Calu3 (cell line): ENCODE measurements at regions not wholly inside any gene's neighbourhood (a gene's known extent, or its start where the extent isn't known, plus 50 kb on each side); places are given as distances from the start of the nearest gene placed in this dataset.

Experiments
- BruUV-seq: library from RNA; stranded (reverse); fragments of 400-500 nt; replicated peaks from 2 replicates; lab custom pipeline; 2021; lab: Mats Ljungman, UMichigan
- CTCF ChIA-PET: fragments of 300-600 bp; sonication (Branson Sonifier 250); formaldehyde crosslinking; loops from one replicate; lab custom pipeline; 2022; ENCODE audit warnings: antibody characterized with exemption; lab: Charles Lee
- DNase-seq: peaks from one replicate; pipeline ENCODE4 v3.0.0; 2022
- H3K27ac Mint-ChIP-seq: one replicate; pipeline ENCODE4 v1.8.0; 2022; ENCODE audit warnings: mixed read lengths; ENCODE audit not compliant: unreplicated experiment
- H3K27me3 Mint-ChIP-seq: one replicate; pipeline ENCODE4 v1.8.0; 2022; ENCODE audit warnings: mixed read lengths; ENCODE audit not compliant: unreplicated experiment
- H3K36me3 Mint-ChIP-seq: one replicate; pipeline ENCODE4 v1.8.0; 2022; ENCODE audit warnings: mild to moderate bottlenecking, moderate library complexity, mixed read lengths; ENCODE audit not compliant: insufficient read depth, unreplicated experiment
- H3K4me1 Mint-ChIP-seq: one replicate; pipeline ENCODE4 v1.8.0; 2022; ENCODE audit warnings: mild to moderate bottlenecking, low read depth, mixed read lengths; ENCODE audit not compliant: unreplicated experiment
- H3K4me3 Mint-ChIP-seq: one replicate; pipeline ENCODE4 v1.8.0; 2022; ENCODE audit warnings: mild to moderate bottlenecking, low read depth, moderate library complexity, mixed read lengths; ENCODE audit not compliant: unreplicated experiment
- H3K9me3 Mint-ChIP-seq: one replicate; pipeline ENCODE4 v1.8.0; 2022; ENCODE audit warnings: low read depth, mixed read lengths; ENCODE audit not compliant: unreplicated experiment
- CTCF ChIP-seq: fragments of 200-600 bp; IDR thresholded peaks from one replicate; pipeline ENCODE4 v1.8.0; 2022; ENCODE audit warnings: antibody characterized with exemption; ENCODE audit not compliant: unreplicated experiment
- intact Hi-C: fragments of 100-400 bp; cut with micrococcal nuclease; formaldehyde crosslinking; loops from one replicate; pipeline ENCODE4 v1.10.0; 2022; ENCODE audit not compliant: unreplicated experiment

GRCh38 chr2:147469471-147469870 lies 375.4 kb upstream of the ACVR2A start:
- Mint-ChIP-seq H3K4me3 (no peak overlapping the region), H3K9me3 (no peaks in the 10 kb centered on the region), H3K36me3 (no peaks in the 10 kb centered on the region), H3K4me1 (peaks cover 7% of the 10 kb centered on the region), H3K27me3 (no peaks in the 10 kb centered on the region), H3K27ac (no peak overlapping the region)
- CTCF ChIA-PET: no interaction called here
- TF ChIP-seq CTCF: no peak
- no TSS peak for BruUV-seq
- intact Hi-C loops: no loop called here
- no peak for DNase-seq

- no peak for DNase-seq
- H3K4me1 Mint-ChIP-seq: peaks cover 12% of the 10 kb centered on the region
- no peaks in the 10 kb centered on the region for H3K9me3 Mint-ChIP-seq
- no peak overlapping the region for H3K4me3 Mint-ChIP-seq
- intact Hi-C loops: no loop called here
- no peak overlapping the region for H3K27ac Mint-ChIP-seq
- CTCF ChIA-PET: no interaction called here
- no peak for TF ChIP-seq CTCF
- H3K27me3 Mint-ChIP-seq: no peaks in the 10 kb centered on the region
- no peaks in the 10 kb centered on the region for H3K36me3 Mint-ChIP-seq
- no TSS peak for BruUV-seq
These were observed 375.9 kb upstream of the ACVR2A start for GRCh38 chr2:147468963-147469362.

GRCh38 chr2:147468349-147468748 lies 376.5 kb upstream of the ACVR2A start:
- H3K9me3 Mint-ChIP-seq: no peaks in the 10 kb centered on the region
- CTCF ChIA-PET: no interaction called here
- intact Hi-C loops: no loop called here
- no peak for TF ChIP-seq CTCF
- no peaks in the 10 kb centered on the region for H3K36me3 Mint-ChIP-seq
- BruUV-seq: no TSS peak
- no peak for DNase-seq
- H3K4me1 Mint-ChIP-seq: peaks cover 16% of the 10 kb centered on the region
- no peaks in the 10 kb centered on the region for H3K27me3 Mint-ChIP-seq
- no peak overlapping the region for H3K27ac Mint-ChIP-seq
- H3K4me3 Mint-ChIP-seq: no peak overlapping the region

GRCh38 chr2:147467441-147467840 lies 377.4 kb upstream of the ACVR2A start:
- no peak for DNase-seq
- intact Hi-C loops: no loop called here
- H3K27ac Mint-ChIP-seq: no peak overlapping the region
- H3K36me3 Mint-ChIP-seq: no peaks in the 10 kb centered on the region
- no peak overlapping the region for H3K4me3 Mint-ChIP-seq
- TF ChIP-seq CTCF: no peak
- no peaks in the 10 kb centered on the region for H3K9me3 Mint-ChIP-seq
- no peaks in the 10 kb centered on the region for H3K27me3 Mint-ChIP-seq
- H3K4me1 Mint-ChIP-seq: peaks cover 16% of the 10 kb centered on the region
- no TSS peak for BruUV-seq
- CTCF ChIA-PET: no interaction called here
